H1 (cell line): ENCODE measurements at regions not wholly inside any gene's neighbourhood (a gene's known extent, or its start where the extent isn't known, plus 50 kb on each side); places are given as distances from the start of the nearest gene placed in this dataset.

ENCODE experiments used
- CTCF ChIA-PET: fragments of 300-600 bp; sonication (Branson Sonifier 250); formaldehyde crosslinking; loops from one replicate; lab custom pipeline; 2021; ENCODE audit not compliant: partially characterized antibody; lab: Charles Lee
- POLR2A ChIA-PET: fragments of 300-600 bp; sonication (Branson Sonifier 250); formaldehyde crosslinking; loops from one replicate; lab custom pipeline; 2021; ENCODE audit warnings: inconsistent platforms; ENCODE audit not compliant: partially characterized antibody; lab: Charles Lee
- DNase-seq, 2 experiments: peaks; one replicate each; pipeline versions ENCODE4 v3.0.0 to v3.0.0-alpha.2; 2010 to 2022; ENCODE audit warnings: low spot score in 2 of 2, low read depth in 1 of 2, mixed read lengths in 1 of 2
- FAIRE-seq: peaks from 2 replicates; lab custom pipeline; 2011; peaks lifted over from hg19 to GRCh38; lab: Jason Lieb, UNC
- H2AFZ ChIP-seq: 2 replicates; pipeline ENCODE4 v1.8.1; 2012; ENCODE audit warnings: low read length, inconsistent platforms
- H2AK5ac ChIP-seq: 2 replicates; pipeline ENCODE4 v1.6.1; 2013; ENCODE audit warnings: low read depth, low read length
- H2BK120ac ChIP-seq: replicated peaks from 2 replicates; pipeline ENCODE3; 2013; ENCODE audit warnings: low read depth, low read length, inconsistent platforms
- H2BK12ac ChIP-seq: 2 replicates; pipeline ENCODE4 v1.6.1; 2013; ENCODE audit warnings: low read depth, low read length
- H2BK15ac ChIP-seq: 2 replicates; pipeline ENCODE4 v1.6.1; 2013; ENCODE audit warnings: low read length
- H2BK20ac ChIP-seq: 2 replicates; pipeline ENCODE4 v1.6.1; 2013; ENCODE audit warnings: low read length
- H2BK5ac ChIP-seq: 2 replicates; pipeline ENCODE4 v1.6.1; 2013; ENCODE audit warnings: low read depth, low read length
- H3K14ac ChIP-seq: 2 replicates; pipeline ENCODE4 v1.6.1; 2013; ENCODE audit warnings: inconsistent platforms; ENCODE audit not compliant: insufficient read length
- H3K18ac ChIP-seq: 2 replicates; pipeline ENCODE4 v1.6.1; 2013; ENCODE audit warnings: low read length; ENCODE audit errors: extremely low read depth
- H3K23ac ChIP-seq: 2 replicates; pipeline ENCODE4 v1.6.1; 2013; ENCODE audit warnings: inconsistent platforms; ENCODE audit not compliant: insufficient read length
- H3K23me2 ChIP-seq: 2 replicates; pipeline ENCODE4 v1.6.1; 2013; ENCODE audit warnings: low read depth, low read length
- H3K27ac ChIP-seq: 2 replicates; pipeline ENCODE4 v1.6.1; 2011; ENCODE audit warnings: low read depth, low read length, inconsistent platforms
- H3K27me3 ChIP-seq, 4 experiments: replicated peaks in 1 of 4; 1 replicate in 1 of 4; 2 replicates in 3 of 4; pipeline versions ENCODE4 v1.6.1 to v1.8.1; 2011 to 2013; ENCODE audit warnings: low read length in 3 of 4, mild to moderate bottlenecking in 3 of 4, inconsistent platforms in 2 of 4, mixed read lengths in 2 of 4, moderate library complexity in 1 of 4; ENCODE audit not compliant: control insufficient read depth in 3 of 4, insufficient read depth in 3 of 4; ENCODE audit errors: extremely low read depth in 1 of 4
- H3K36me3 ChIP-seq, 4 experiments: 2 replicates each; pipeline versions ENCODE4 v1.6.1 to v1.8.1; 2011 to 2013; ENCODE audit warnings: mild to moderate bottlenecking in 4 of 4, low read length in 3 of 4, moderate library complexity in 2 of 4, control low read depth in 1 of 4, inconsistent platforms in 1 of 4; ENCODE audit not compliant: insufficient read depth in 4 of 4, control insufficient read depth in 2 of 4
- H3K4ac ChIP-seq: replicated peaks from 2 replicates; pipeline ENCODE3; 2013; ENCODE audit warnings: low read length, low read depth, mixed read lengths, inconsistent platforms; ENCODE audit not compliant: insufficient read length
- H3K4me1 ChIP-seq, 4 experiments: replicated peaks in 1 of 4; 1 replicate in 1 of 4; 2 replicates in 3 of 4; pipeline versions ENCODE4 v1.6.1 to v1.8.1; 2011 to 2013; ENCODE audit warnings: low read length in 3 of 4, inconsistent platforms in 2 of 4, mixed read lengths in 1 of 4; ENCODE audit not compliant: insufficient read depth in 4 of 4, control insufficient read depth in 3 of 4
- H3K4me2 ChIP-seq, 2 experiments: 2 replicates each; pipeline versions ENCODE4 v1.6.1 to v1.8.1; 2011 to 2013; ENCODE audit warnings: low read depth in 2 of 2, low read length in 2 of 2, control low read depth in 1 of 2, inconsistent platforms in 1 of 2, mild to moderate bottlenecking in 1 of 2; ENCODE audit not compliant: insufficient read depth in 1 of 2
- H3K4me3 ChIP-seq, 4 experiments: fragments of 200-600, 300-600 bp in 1 of 4; sonication (generic), shearing (Covaris generic), sonication (Bioruptor Twin) in 1 of 4; 2 replicates each; pipeline versions ENCODE4 v1.5.1 to v1.8.1; 2011 to 2016; ENCODE audit warnings: low read length in 4 of 4, low read depth in 3 of 4, control low read depth in 2 of 4, inconsistent platforms in 2 of 4, mild to moderate bottlenecking in 2 of 4, mixed read lengths in 1 of 4, moderate library complexity in 1 of 4; ENCODE audit not compliant: insufficient read depth in 2 of 4; ENCODE audit errors: extremely low read depth in 1 of 4
- H3K56ac ChIP-seq: replicated peaks from 2 replicates; pipeline ENCODE3; 2013; ENCODE audit warnings: low read depth, mild to moderate bottlenecking, mixed read lengths, low read length, inconsistent platforms; ENCODE audit not compliant: insufficient read length
- H3K79me1 ChIP-seq: 2 replicates; pipeline ENCODE4 v1.6.1; 2013; ENCODE audit warnings: low read depth, low read length, control low read depth
- H3K79me2 ChIP-seq, 2 experiments: 2 replicates each; pipeline versions ENCODE4 v1.6.1 to v1.8.1; 2012 to 2013; ENCODE audit warnings: low read length in 2 of 2, mild to moderate bottlenecking in 2 of 2, inconsistent platforms in 1 of 2; ENCODE audit not compliant: insufficient read depth in 2 of 2, control insufficient read depth in 1 of 2
- H3K9ac ChIP-seq, 4 experiments: replicated peaks in 1 of 4; 1 replicate in 1 of 4; 2 replicates in 3 of 4; pipeline versions ENCODE4 v1.6.1 to v1.8.1; 2011 to 2013; ENCODE audit warnings: low read depth in 3 of 4, low read length in 3 of 4, control low read depth in 2 of 4, mild to moderate bottlenecking in 2 of 4, moderate library complexity in 2 of 4, inconsistent platforms in 1 of 4; ENCODE audit errors: extremely low read depth in 1 of 4
- H3K9me3 ChIP-seq, 2 experiments: 2 replicates each; pipeline versions ENCODE4 v1.6.1 to v1.8.1; 2012 to 2013; ENCODE audit warnings: mild to moderate bottlenecking in 2 of 2, moderate library complexity in 2 of 2, control low read depth in 1 of 2, inconsistent platforms in 1 of 2, low read depth in 1 of 2, low read length in 1 of 2, mixed read lengths in 1 of 2; ENCODE audit not compliant: insufficient read depth in 2 of 2
- H4K20me1 ChIP-seq, 2 experiments: replicated peaks in 1 of 2; 2 replicates each; pipeline versions ENCODE3 to v1.8.1; 2011 to 2013; ENCODE audit warnings: inconsistent platforms in 2 of 2, low read length in 2 of 2, mild to moderate bottlenecking in 1 of 2; ENCODE audit not compliant: insufficient read depth in 2 of 2, control insufficient read depth in 1 of 2
- H4K5ac ChIP-seq: 2 replicates; pipeline ENCODE4 v1.6.1; 2013; ENCODE audit warnings: low read length, low read depth, mixed read lengths, inconsistent platforms; ENCODE audit not compliant: insufficient read length
- H4K8ac ChIP-seq: 2 replicates; pipeline ENCODE4 v1.8.0; 2013; ENCODE audit warnings: mild to moderate bottlenecking, moderate library complexity, low read length, inconsistent platforms; ENCODE audit not compliant: insufficient read depth; ENCODE audit errors: extremely low read depth
- H4K91ac ChIP-seq: replicated peaks from 2 replicates; pipeline ENCODE3; 2013; ENCODE audit warnings: low read length, mixed read lengths, inconsistent platforms; ENCODE audit not compliant: insufficient read length
- POLR2A ChIP-seq, 2 experiments: IDR thresholded peaks; 1 replicate in 1 of 2; 2 replicates in 1 of 2; pipeline ENCODE4 v1.6.1; 2011; ENCODE audit warnings: low read depth in 2 of 2, low read length in 2 of 2, mild to moderate bottlenecking in 2 of 2; ENCODE audit errors: control extremely low read depth in 1 of 2
- WGBS, 2 experiments: shearing (Covaris generic) in 1 of 2; methylation state at CpG; one replicate each; pipeline versions ENCODE4 v1.1.6 to v1.1.7; 2013 to 2015; ENCODE audit warnings: low lambda C conversion rate in 2 of 2, mixed read lengths in 2 of 2, inconsistent platforms in 1 of 2, low coverage in 1 of 2, missing lambda C conversion rate in 1 of 2; ENCODE audit not compliant: insufficient replicate concordance in 2 of 2, insufficient coverage in 1 of 2, insufficient read length in 1 of 2; ENCODE audit errors: extremely low coverage in 1 of 2, missing lambda C conversion rate in 1 of 2; 5-methylcytosine and 5-hydroxymethylcytosine counted together

DNA sequence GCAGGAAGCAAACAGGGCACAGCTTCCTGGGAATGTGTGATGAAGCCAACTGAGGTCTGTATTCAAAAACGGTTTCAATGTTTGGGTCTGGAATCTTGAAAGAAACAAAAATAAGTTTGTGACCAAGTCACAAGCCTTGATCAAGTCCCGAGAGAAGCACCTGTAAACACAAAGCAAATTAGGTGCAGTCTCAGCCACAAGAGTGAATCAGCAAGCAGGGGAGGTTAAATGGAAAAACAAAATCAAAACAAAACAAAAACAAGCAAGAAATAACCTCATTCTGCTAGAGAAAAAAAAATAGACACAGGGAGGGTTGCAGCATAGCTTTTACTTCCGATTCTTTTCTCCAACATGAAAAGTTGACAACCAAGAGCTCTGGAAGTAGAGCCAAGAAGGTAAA is 201.7 kb downstream of the CLIC5 start:
- Histone ChIP-seq H4K5ac (no peak overlapping the region), H2BK15ac (no peak overlapping the region), H4K20me1 (no peaks in the 10 kb centered on the region), H2BK5ac (no peak overlapping the region), H3K36me3 (no peaks in the 10 kb centered on the region), H3K79me1 (no peaks in the 10 kb centered on the region), H2AK5ac (no peak overlapping the region), H3K14ac (no peak overlapping the region), H4K91ac (no peak overlapping the region), H3K18ac (no peak overlapping the region), H3K4me2 (no peak overlapping the region), H3K4me1 (no peaks in the 10 kb centered on the region), H3K56ac (no peak overlapping the region), H2AFZ (0 out of 2 replicates have a peak overlapping the region, but pooled peaks have one; percentile 14), H4K8ac (no peak overlapping the region), H2BK12ac (no peak overlapping the region), H3K23ac (no peak overlapping the region), H3K9ac (no peak overlapping the region), H3K9me3 (no peaks in the 10 kb centered on the region), H3K23me2 (no peaks in the 10 kb centered on the region), H3K4ac (no peak overlapping the region), H2BK20ac (no peak overlapping the region), H3K27me3 (no peaks in the 10 kb centered on the region), H3K27ac (no peak overlapping the region), H2BK120ac (no peak overlapping the region), H3K4me3 (no peak overlapping the region), H3K79me2 (no peaks in the 10 kb centered on the region)
- ChIA-PET CTCF (interaction anchor here (1.6 to 1.9 kb wide), 2 partner anchors 30 to 108 kb away, joined by 3 to 5 read pairs; no protein-coding TSS in a partner anchor), POLR2A (interaction anchor here (0.6 kb wide), 1 partner anchor 41 kb away, joined by 3 read pairs; no protein-coding TSS in a partner anchor)
- 85% methylated on average over 3 of the region's 3 CpGs; no CpG with 5 or more reads in 1 of the 2 experiments for WGBS, 2 experiments
- no peak for FAIRE-seq
- TF ChIP-seq POLR2A (IDR thresholded peaks at IDR 0.05; ENCODE audit: control extremely low read depth in 1 of 2, low read depth in 2 of 2, low read length in 2 of 2), result no peak
- no peak for DNase-seq
